IMR-90 (cell line): ENCODE measurements at regions not wholly inside any gene's neighbourhood (a gene's known extent, or its start where the extent isn't known, plus 50 kb on each side); places are given as distances from the start of the nearest gene placed in this dataset.

Source experiments
- BHLHE40 ChIP-seq: fragments of 150-350 bp; IDR thresholded peaks from 2 replicates; pipeline ENCODE4 v1.6.1; 2016; ENCODE audit warnings: mild to moderate bottlenecking, low read depth, low read length
- CHD1 ChIP-seq: IDR thresholded peaks from 2 replicates; pipeline ENCODE4 v1.6.1; 2012; ENCODE audit warnings: low read depth, low read length, improper control_type of control experiment
- CTCF ChIP-seq: conservative IDR thresholded peaks from 2 replicates; pipeline ENCODE4 v1.5.1; 2012; ENCODE audit warnings: mild to moderate bottlenecking, low read depth, low read length, improper control_type of control experiment
- RAD21 ChIP-seq: IDR thresholded peaks from 2 replicates; pipeline ENCODE4 v1.6.1; 2012; ENCODE audit warnings: low read length, improper control_type of control experiment

DNA sequence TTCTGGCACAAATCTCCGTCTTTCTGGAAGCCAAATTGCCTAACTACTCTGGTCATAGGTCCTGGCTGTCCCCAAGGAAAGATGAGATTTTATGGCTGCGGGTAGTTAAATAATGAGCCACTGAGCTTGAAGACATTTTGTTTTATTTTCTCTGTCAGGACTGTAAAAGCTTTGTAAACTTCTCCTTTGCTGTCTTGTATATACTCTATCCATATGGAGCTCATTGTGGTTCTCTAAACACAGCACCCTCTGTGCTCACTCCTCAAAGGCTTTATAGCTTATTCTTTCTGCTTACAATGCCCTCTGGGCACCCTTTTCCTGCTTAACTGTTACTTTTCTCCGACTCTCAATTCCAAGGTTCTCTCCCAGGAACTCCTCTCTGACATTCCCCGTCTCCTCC, 209.1 kb downstream of the CMPK2 start:
- TF ChIP-seq RAD21: no peak
- no peak for TF ChIP-seq CTCF
- no peak for TF ChIP-seq BHLHE40
- no peak for TF ChIP-seq CHD1
